IMR-90 (cell line): ENCODE measurements at regions not wholly inside any gene's neighbourhood (a gene's known extent, or its start where the extent isn't known, plus 50 kb on each side); places are given as distances from the start of the nearest gene placed in this dataset.

Source experiments
- ATAC-seq: fragments of 200-7000 bp; cut with Tn5 transposase; 2 replicates; pipeline ENCODE4 v1.9.1; 2020; ENCODE audit warnings: low read depth, mild to moderate bottlenecking, moderate library complexity
- BruUV-seq: library from RNA; stranded (reverse); fragments of 400-500 nt; replicated peaks from 2 replicates; lab custom pipeline; 2021; lab: Mats Ljungman, UMichigan
- CTCF ChIA-PET: fragments of 300-600 bp; formaldehyde crosslinking; extraction: SDS; loops from one replicate; lab custom pipeline; 2021; ENCODE audit warnings: antibody characterized with exemption; lab: Yijun Ruan, JAX
- POLR2A ChIA-PET: fragments of 300-600 bp; sonication (Branson Sonifier 250); formaldehyde crosslinking; loops from one replicate; lab custom pipeline; 2022; ENCODE audit warnings: antibody characterized with exemption; ENCODE audit not compliant: unreplicated experiment; lab: Charles Lee
- DNase-seq: peaks from one replicate; pipeline ENCODE4 v3.0.0; 2013
- H2AFZ ChIP-seq: replicated peaks from 2 replicates; pipeline ENCODE3; 2013; ENCODE audit warnings: low read length, mild to moderate bottlenecking; ENCODE audit not compliant: poor library complexity
- H2AK5ac ChIP-seq: 2 replicates; pipeline ENCODE4 v1.6.1; 2013; ENCODE audit warnings: low read depth, low read length, inconsistent platforms
- H2AK9ac ChIP-seq: replicated peaks from 2 replicates; pipeline ENCODE3; 2013; ENCODE audit warnings: mild to moderate bottlenecking, low read depth, low read length, moderate library complexity; ENCODE audit not compliant: poor library complexity
- H2BK120ac ChIP-seq: 2 replicates; pipeline ENCODE4 v1.6.1; 2013; ENCODE audit warnings: low read depth, low read length, inconsistent platforms
- H2BK15ac ChIP-seq: 3 replicates; pipeline ENCODE4 v1.6.1; 2013; ENCODE audit warnings: low read depth, low read length, inconsistent platforms
- H2BK20ac ChIP-seq: 2 replicates; pipeline ENCODE4 v1.6.1; 2013; ENCODE audit warnings: low read depth, mild to moderate bottlenecking, inconsistent platforms, low read length, moderate library complexity
- H2BK5ac ChIP-seq: 2 replicates; pipeline ENCODE4 v1.6.1; 2013; ENCODE audit warnings: mild to moderate bottlenecking, low read depth, low read length, inconsistent platforms; ENCODE audit not compliant: poor library complexity, severe bottlenecking
- H3K14ac ChIP-seq: replicated peaks from 2 replicates; pipeline ENCODE4 v1.6.1; 2013; ENCODE audit warnings: low read depth, low read length, inconsistent platforms
- H3K18ac ChIP-seq: 2 replicates; pipeline ENCODE4 v1.6.1; 2013; ENCODE audit warnings: low read depth, low read length, control low read depth
- H3K23ac ChIP-seq: 2 replicates; pipeline ENCODE4 v1.6.1; 2013; ENCODE audit warnings: low read depth, low read length, inconsistent platforms
- H3K27ac ChIP-seq: 2 replicates; pipeline ENCODE4 v1.5.1; 2013; ENCODE audit warnings: mild to moderate bottlenecking, control low read depth, low read length; ENCODE audit not compliant: insufficient read depth
- H3K27me3 ChIP-seq: 2 replicates; pipeline ENCODE4 v1.6.1; 2013; ENCODE audit warnings: low read length; ENCODE audit not compliant: control insufficient read depth, insufficient read depth
- H3K36me3 ChIP-seq: 2 replicates; pipeline ENCODE4 v1.6.1; 2013; ENCODE audit warnings: low read length, mixed read lengths; ENCODE audit not compliant: control insufficient read depth, insufficient read depth
- H3K4ac ChIP-seq: 2 replicates; pipeline ENCODE4 v1.6.1; 2013; ENCODE audit warnings: low read depth, low read length, inconsistent platforms
- H3K4me1 ChIP-seq: 2 replicates; pipeline ENCODE4 v1.6.1; 2013; ENCODE audit warnings: low read length, mixed read lengths; ENCODE audit not compliant: control insufficient read depth, insufficient read depth
- H3K4me2 ChIP-seq: 2 replicates; pipeline ENCODE4 v1.6.1; 2013; ENCODE audit warnings: low read depth, mild to moderate bottlenecking, control low read depth, low read length, moderate library complexity
- H3K4me3 ChIP-seq: 2 replicates; pipeline ENCODE4 v1.5.1; 2013; ENCODE audit warnings: low read depth, mild to moderate bottlenecking, control low read depth, low read length, moderate library complexity; ENCODE audit not compliant: insufficient read depth
- H3K56ac ChIP-seq: 2 replicates; pipeline ENCODE4 v1.6.1; 2013; ENCODE audit warnings: low read length, inconsistent platforms; ENCODE audit not compliant: insufficient read depth; ENCODE audit errors: extremely low read depth
- H3K79me1 ChIP-seq, 2 experiments: 2 replicates each; pipeline ENCODE4 v1.6.1; 2013; ENCODE audit warnings: low read length in 2 of 2, inconsistent platforms in 1 of 2, low read depth in 1 of 2
- H3K9ac ChIP-seq: 2 replicates; pipeline ENCODE4 v1.6.1; 2013; ENCODE audit warnings: low read depth, low read length, control low read depth
- H3K9me1 ChIP-seq: 2 replicates; pipeline ENCODE4 v1.6.1; 2013; ENCODE audit warnings: low read length, inconsistent platforms; ENCODE audit not compliant: insufficient read depth
- H3K9me3 ChIP-seq: 2 replicates; pipeline ENCODE4 v1.6.1; 2013; ENCODE audit warnings: low read length; ENCODE audit not compliant: control insufficient read depth, insufficient read depth
- H4K20me1 ChIP-seq: 2 replicates; pipeline ENCODE4 v1.6.1; 2013; ENCODE audit warnings: low read length, inconsistent platforms; ENCODE audit not compliant: insufficient read depth
- H4K5ac ChIP-seq: 2 replicates; pipeline ENCODE4 v1.6.1; 2013; ENCODE audit warnings: mild to moderate bottlenecking, low read depth, low read length, control low read depth
- H4K8ac ChIP-seq, 2 experiments: 2 replicates each; pipeline ENCODE4 v1.6.1; 2013; ENCODE audit warnings: low read depth in 2 of 2, low read length in 2 of 2, control low read depth in 1 of 2, inconsistent platforms in 1 of 2
- H4K91ac ChIP-seq: 2 replicates; pipeline ENCODE4 v1.6.1; 2013; ENCODE audit warnings: low read depth, low read length, inconsistent platforms; ENCODE audit not compliant: insufficient read depth
- FOS ChIP-seq: fragments of 150-350 bp; IDR thresholded peaks from 2 replicates; pipeline ENCODE4 v1.6.1; 2016; ENCODE audit warnings: low read depth, low read length
- MAFK ChIP-seq: IDR thresholded peaks from 2 replicates; pipeline ENCODE4 v1.6.1; 2012; ENCODE audit warnings: low read depth, low read length, improper control_type of control experiment
- USF2 ChIP-seq: fragments of 150-350 bp; IDR thresholded peaks from 2 replicates; pipeline ENCODE4 v1.6.1; 2017; ENCODE audit warnings: mild to moderate bottlenecking, antibody characterized with exemption, low read length, low read depth
- dilution Hi-C: fragments of 300-500 bp; cut with HindIII; formaldehyde crosslinking; loops from one replicate; pipeline ENCODE4 v1.14.3; 2018; ENCODE audit warnings: low sequenced_read_pairs; ENCODE audit not compliant: unreplicated experiment
- in situ Hi-C: fragments of 300-500 bp; cut with MboI; formaldehyde crosslinking; loops from 3 replicates; pipeline ENCODE4 v1.14.3; 2019; ENCODE audit warnings: low sequenced_read_pairs, inconsistent platforms, mixed read lengths
- intact Hi-C: fragments of 100-400 bp; cut with micrococcal nuclease; formaldehyde crosslinking; loops from 2 replicates; pipeline ENCODE4 v1.10.0; 2022

GRCh38 chr17:63329876-63330275 lies 116.2 kb downstream of the CYB561 start:
- H3K36me3 ChIP-seq, result peaks cover 7% of the 10 kb centered on the region; the same call in 1 of the 2 replicates
- H3K79me1 ChIP-seq, result peaks cover 7 to 15% of the 10 kb centered on the region in 2 experiments; a peak in 2 of 4 replicates
- H3K56ac ChIP-seq, result no peak overlapping the region
- H4K8ac ChIP-seq, result no peak overlapping the region
- no peaks in the 10 kb centered on the region for H3K9me3 ChIP-seq
- no peak overlapping the region for H3K18ac ChIP-seq
- no peak overlapping the region for H3K4me3 ChIP-seq
- DNase-seq, result no peak
- dilution Hi-C loops (no loop called here), in situ Hi-C loops (no loop called here), intact Hi-C loops (loop anchor here (5.0 kb wide), 1 partner anchor 38 kb away; no protein-coding TSS in a partner anchor)
- no peak overlapping the region for H3K9ac ChIP-seq
- POLR2A ChIA-PET, result no interaction called here
- peak; percentile 55 for TF ChIP-seq MAFK
- TF ChIP-seq FOS, result no peak
- TF ChIP-seq USF2, result no peak
- BruUV-seq, result no TSS peak
- H3K27me3 ChIP-seq, result no peaks in the 10 kb centered on the region
- no peaks in the 10 kb centered on the region for H4K20me1 ChIP-seq
- no peak for ATAC-seq
- no peak overlapping the region for H3K27ac ChIP-seq
- no peak overlapping the region for H3K4ac ChIP-seq
- no peak overlapping the region for H3K4me2 ChIP-seq
- no peak overlapping the region for H4K5ac ChIP-seq
- no peak overlapping the region for H2BK20ac ChIP-seq
- no peak overlapping the region for H3K23ac ChIP-seq
- H3K4me1 ChIP-seq, result peaks cover 2% of the 10 kb centered on the region; the same call in 1 of the 2 replicates
- H2BK5ac ChIP-seq, result no peak overlapping the region
- no peak overlapping the region for H2AK5ac ChIP-seq
- H2AFZ ChIP-seq, result no peak overlapping the region
- no peak overlapping the region for H2BK120ac ChIP-seq
- no peak overlapping the region for H2AK9ac ChIP-seq
- CTCF ChIA-PET, result no interaction called here
- H3K9me1 ChIP-seq, result 0 out of 2 replicates have a peak, but pooled peaks cover 3% of the 10 kb centered on the region
- no peak overlapping the region for H4K91ac ChIP-seq
- H2BK15ac ChIP-seq, result no peak overlapping the region
- H3K14ac ChIP-seq, result no peak overlapping the region
